ENCODE measurements at regions not wholly inside any gene's neighbourhood (a gene's known extent, or its start where the extent isn't known, plus 50 kb on each side); places are given as distances from the start of the nearest gene placed in this dataset.
"Not testable (repeated sequence)": the region's sequence is repeated elsewhere in the genome, so short reads cannot be mapped to it uniquely, and the experiment has no call there.

DNA sequence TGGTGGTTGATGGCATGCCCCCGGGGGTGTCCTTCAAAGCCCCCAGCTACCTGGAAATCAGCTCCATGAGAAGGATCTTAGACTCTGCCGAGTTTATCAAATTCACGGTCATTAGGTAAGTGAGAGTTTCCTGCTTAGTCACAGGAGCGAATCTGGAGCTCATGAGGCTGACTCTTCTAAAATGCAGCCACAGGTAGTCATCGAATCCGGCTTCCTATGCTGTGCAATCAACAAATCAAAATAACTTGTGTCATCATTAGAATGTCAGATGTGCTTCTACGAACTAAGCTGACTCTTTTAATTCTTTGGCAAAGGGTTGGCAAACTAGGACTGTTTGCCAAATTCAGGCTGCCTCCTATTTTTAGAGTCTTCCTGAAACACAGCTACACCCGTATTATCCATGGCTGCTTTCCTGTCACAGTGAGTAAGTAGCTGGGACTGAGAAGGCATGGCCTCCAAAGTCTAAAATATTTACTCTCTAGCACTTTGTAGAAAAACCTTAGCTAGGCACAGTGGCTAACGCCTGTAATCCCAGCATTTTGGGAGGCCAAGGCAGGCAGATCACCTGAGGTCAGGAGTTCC lies 108.0 kb downstream of the NSUN5 start:
- not testable (repeated sequence) for H3K27ac ChIP-seq; DNase-seq; H3K27me3 ChIP-seq (ENCODE audit: insufficient read depth, low read depth, severe bottlenecking); H3K9me3 ChIP-seq (ENCODE audit: severe bottlenecking); H3K4me3 ChIP-seq (ENCODE audit: low read depth, low read length); H3K36me3 ChIP-seq

DNA sequence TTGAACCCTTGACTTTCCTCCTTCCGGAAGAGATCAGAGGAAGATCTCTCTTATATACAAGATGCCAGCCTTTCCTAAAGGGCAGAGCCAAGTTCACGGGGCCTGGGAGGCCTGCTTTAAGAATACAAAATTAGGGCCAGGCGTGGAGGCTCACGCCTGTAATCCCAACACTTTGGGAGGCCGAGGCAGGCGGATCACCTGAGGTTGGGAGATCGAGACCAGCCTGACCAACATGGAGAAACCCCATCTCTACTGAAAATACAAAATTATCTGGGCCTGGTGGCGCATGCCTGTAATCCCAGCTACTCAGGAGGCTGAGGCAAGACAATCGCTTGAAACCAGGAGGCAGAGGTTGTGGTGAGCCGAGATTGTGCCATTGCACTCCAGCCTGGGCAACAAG lies 108.2 kb upstream of the SPDYE9 start:
- not testable (repeated sequence) for H3K27ac ChIP-seq; H3K36me3 ChIP-seq; H3K27me3 ChIP-seq (ENCODE audit: insufficient read depth, low read depth, severe bottlenecking); H3K4me3 ChIP-seq (ENCODE audit: low read depth, low read length); DNase-seq; H3K9me3 ChIP-seq (ENCODE audit: severe bottlenecking)

DNA sequence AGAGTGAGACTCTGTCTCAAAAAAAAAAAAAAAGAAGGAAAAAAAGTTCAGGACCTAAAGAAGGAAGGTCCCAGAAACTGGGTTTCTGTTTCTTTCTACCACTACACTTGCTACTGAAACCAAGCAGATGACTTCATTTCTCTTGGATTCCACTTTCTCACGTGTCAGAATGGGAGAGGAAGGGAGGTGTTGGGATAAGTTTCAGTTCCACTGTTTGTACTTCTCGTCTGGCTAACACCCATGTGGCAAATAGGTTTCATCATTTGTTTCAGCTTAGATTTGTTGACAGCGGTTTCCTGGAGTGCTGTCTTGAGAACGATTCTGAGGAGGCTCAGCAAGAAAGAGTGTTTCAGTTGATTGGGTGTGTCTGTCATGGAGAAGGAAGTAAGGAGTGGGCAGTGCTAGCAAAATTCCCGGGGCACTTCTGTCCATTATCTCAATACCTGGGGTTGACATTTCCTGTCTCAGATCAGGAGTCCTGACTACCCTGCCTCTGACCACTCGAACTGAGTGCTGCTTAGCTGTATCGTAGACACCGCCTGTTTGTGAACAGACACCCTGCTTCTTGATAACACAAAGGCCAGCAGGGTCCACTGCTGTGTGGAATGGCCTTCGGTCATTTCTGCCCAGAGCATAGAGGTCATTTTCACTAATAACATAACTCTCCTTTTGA lies 104.8 kb upstream of the SPDYE9 start:
- H3K4me3 ChIP-seq (ENCODE audit: low read depth, low read length); H3K36me3 ChIP-seq; H3K27ac ChIP-seq; H3K27me3 ChIP-seq (ENCODE audit: insufficient read depth, low read depth, severe bottlenecking); DNase-seq; H3K9me3 ChIP-seq (ENCODE audit: severe bottlenecking): not testable (repeated sequence)

DNA sequence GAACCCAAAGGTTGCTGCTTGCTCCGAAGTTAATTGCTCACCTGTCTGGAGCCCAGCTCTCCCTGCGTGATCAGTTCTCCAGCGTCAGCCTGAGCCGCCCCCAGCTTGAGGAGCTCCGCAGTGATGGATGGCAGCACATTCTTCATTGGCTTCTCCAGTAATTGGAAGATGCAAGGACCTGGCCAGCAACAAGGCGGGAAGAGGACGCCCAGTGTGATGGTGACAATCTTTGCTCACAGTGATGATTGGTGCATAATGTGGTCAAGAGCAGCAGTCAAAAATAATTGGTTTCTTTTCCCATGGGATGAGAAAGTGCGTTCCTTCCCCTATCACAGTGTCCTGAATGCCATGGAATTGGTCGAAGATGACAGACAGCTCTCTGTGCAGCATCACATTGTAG lies 102.4 kb upstream of the SPDYE9 start:
- H3K9me3 ChIP-seq (ENCODE audit: severe bottlenecking); H3K27me3 ChIP-seq (ENCODE audit: insufficient read depth, low read depth, severe bottlenecking); DNase-seq; H3K27ac ChIP-seq; H3K4me3 ChIP-seq (ENCODE audit: low read depth, low read length); H3K36me3 ChIP-seq: not testable (repeated sequence)

DNA sequence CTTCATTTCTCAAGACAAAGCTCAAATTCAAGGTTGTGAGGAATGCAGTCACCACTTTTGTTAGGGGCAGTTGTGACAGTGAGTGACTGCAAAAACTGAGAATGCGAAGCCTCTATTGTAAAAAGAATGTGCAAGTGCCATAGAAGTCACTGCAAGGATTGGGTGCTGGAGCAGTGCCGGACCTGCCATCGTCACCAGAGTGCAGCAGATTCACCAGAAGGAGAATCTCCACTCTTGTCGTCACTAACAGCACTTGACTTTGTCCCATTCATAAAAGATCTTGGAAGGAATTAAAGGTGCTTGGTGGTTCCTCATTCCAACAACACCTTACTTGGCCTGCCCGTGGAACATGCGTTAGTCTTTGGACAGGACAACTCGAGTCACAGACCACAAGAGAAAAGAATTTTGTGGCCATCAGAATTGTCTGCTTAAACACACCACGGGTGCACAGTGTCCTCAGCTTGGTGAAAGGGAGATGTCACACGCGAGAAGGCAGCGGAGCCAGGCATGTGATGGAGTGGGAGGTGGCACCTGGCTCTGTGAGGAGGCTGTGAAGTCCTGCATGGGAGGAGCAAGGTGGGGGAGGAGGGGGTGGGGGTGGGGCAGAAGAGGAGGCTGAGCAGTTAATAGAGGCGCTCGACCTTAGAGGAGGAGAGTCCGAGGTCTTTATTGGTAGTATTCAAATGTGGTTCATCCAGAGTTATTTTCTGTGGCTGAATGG lies 100.9 kb upstream of the SPDYE9 start:
- not testable (repeated sequence) for H3K27me3 ChIP-seq (ENCODE audit: insufficient read depth, low read depth, severe bottlenecking); DNase-seq; H3K36me3 ChIP-seq; H3K9me3 ChIP-seq (ENCODE audit: severe bottlenecking); H3K27ac ChIP-seq; H3K4me3 ChIP-seq (ENCODE audit: low read depth, low read length)

DNA sequence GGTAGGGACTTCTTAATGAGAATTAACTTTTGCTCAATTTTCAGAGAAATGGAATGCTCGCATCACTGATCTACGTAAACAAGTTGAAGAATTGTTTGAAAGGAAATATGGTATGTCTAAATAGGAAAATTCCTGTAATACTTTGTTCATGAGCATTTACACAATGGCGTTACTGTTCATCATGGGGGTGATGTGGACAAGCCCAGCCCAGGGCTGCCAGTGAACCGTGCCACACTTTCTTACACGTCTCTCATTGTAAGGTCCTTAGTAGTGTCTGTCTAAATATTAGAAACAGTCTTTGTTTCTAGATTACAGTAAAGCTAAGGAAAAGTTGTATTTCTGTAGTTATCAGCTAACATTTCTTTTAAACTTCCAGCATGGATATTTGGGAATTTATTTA lies 91.0 kb upstream of the SPDYE9 start:
- H3K27me3 ChIP-seq (ENCODE audit: insufficient read depth, low read depth, severe bottlenecking); H3K27ac ChIP-seq; H3K4me3 ChIP-seq (ENCODE audit: low read depth, low read length); H3K36me3 ChIP-seq; H3K9me3 ChIP-seq (ENCODE audit: severe bottlenecking); DNase-seq: not testable (repeated sequence)

DNA sequence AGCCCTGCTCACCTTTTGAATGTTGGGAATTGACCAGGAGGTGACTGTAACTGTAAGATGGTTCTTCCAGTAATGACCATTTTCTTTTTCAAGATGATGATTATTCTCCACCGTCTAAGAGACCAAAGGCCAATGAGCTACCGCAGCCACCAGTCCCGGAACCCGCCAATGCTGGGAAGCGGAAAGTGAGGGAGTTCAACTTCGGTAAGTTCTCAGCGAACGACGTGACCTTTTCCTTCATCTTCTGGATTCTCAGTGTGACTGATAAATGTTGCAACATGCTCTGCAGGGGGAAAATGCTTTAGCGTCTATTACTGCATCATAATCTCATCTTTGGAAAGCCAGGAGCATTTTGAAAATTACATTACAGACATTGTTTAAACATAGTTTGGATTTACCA lies 89.5 kb upstream of the SPDYE9 start:
- not testable (repeated sequence) for DNase-seq; H3K27ac ChIP-seq; H3K27me3 ChIP-seq (ENCODE audit: insufficient read depth, low read depth, severe bottlenecking); H3K9me3 ChIP-seq (ENCODE audit: severe bottlenecking); H3K4me3 ChIP-seq (ENCODE audit: low read depth, low read length); H3K36me3 ChIP-seq

DNA sequence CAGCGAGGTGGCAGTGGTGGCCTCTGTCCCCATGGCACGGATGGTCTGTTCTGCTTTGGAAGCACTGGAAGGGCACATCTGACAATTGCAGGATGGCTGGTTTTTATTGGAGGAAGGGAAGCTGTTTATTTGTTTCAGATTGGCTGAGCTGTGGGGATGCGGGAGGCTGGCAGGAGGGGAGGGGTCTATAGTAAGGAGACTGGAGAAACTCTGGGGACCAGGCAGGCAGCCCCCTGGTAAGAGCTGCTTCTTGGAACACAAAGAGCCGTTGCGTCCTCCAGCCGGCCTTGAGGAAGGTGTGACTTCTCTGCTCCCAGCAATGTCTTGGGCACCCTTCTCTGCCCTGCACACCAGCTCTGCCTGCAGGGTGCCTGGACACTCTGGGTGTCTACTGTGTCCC lies 85.1 kb upstream of the SPDYE9 start:
- not testable (repeated sequence) for H3K27ac ChIP-seq; H3K36me3 ChIP-seq; H3K4me3 ChIP-seq (ENCODE audit: low read depth, low read length); H3K9me3 ChIP-seq (ENCODE audit: severe bottlenecking); DNase-seq; H3K27me3 ChIP-seq (ENCODE audit: insufficient read depth, low read depth, severe bottlenecking)

DNA sequence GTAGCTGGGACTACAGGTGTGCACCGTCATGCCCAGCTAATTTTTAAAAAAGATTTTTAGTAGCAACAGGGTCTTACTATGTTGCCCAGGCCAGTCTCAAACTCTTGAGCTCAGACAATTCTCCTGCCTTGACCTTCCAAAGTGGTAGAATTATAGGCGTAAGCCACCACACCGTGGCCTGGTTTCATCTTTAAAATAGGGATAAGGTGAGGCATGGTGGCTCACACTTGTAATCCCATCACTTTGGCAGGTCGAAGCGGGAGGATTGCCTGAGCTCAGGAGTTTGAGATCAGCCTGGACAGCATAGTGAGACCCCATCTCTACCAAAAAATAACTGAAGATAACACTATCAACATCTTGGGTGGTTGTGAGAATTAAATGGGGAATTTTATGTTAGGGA lies 84.6 kb upstream of the SPDYE9 start:
- not testable (repeated sequence) for H3K27ac ChIP-seq; H3K36me3 ChIP-seq; DNase-seq; H3K4me3 ChIP-seq (ENCODE audit: low read depth, low read length); H3K9me3 ChIP-seq (ENCODE audit: severe bottlenecking); H3K27me3 ChIP-seq (ENCODE audit: insufficient read depth, low read depth, severe bottlenecking)

DNA sequence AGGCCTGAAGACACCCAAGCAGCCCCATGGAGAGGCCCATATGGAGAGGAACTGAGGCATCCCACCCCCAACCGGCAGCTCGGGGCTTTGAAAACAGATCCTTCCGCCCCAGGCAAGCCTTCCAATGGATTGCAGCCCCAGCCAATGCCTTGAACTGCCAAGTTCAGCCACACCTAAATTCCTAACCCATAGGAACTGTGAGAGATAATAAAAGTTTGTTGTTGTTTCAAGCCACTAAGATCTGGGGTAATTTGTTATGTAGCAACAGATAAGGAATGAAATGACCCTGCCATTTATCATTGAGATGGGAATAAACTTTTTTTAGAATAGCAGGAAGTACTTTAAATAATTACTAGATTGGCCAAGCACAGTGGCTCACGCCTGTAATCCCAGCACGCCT lies 80.3 kb upstream of the SPDYE9 start:
- not testable (repeated sequence) for H3K27me3 ChIP-seq (ENCODE audit: insufficient read depth, low read depth, severe bottlenecking); H3K36me3 ChIP-seq; DNase-seq; H3K27ac ChIP-seq; H3K4me3 ChIP-seq (ENCODE audit: low read depth, low read length); H3K9me3 ChIP-seq (ENCODE audit: severe bottlenecking)

DNA sequence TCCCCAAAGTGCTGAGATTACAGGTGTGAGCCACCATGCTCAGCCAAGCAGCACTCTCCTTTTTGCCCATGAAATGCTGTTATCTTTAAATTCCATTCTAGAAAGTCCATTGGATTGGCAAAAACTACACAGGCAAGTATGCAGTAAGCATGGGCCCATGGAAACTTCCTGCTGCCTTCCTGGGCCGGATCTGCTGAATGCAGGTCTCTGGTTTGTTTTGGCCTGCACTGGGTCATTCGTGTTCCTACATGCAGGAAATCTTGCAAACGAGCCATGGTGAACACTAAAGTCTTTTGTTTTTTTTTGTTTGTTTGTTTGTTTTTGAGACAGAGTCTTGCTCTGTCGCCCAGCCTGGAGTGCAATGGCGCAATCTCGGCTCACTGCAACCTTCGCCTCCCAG lies 76.8 kb upstream of the SPDYE9 start:
- not testable (repeated sequence) for H3K27me3 ChIP-seq (ENCODE audit: insufficient read depth, low read depth, severe bottlenecking); H3K4me3 ChIP-seq (ENCODE audit: low read depth, low read length); DNase-seq; H3K36me3 ChIP-seq; H3K9me3 ChIP-seq (ENCODE audit: severe bottlenecking); H3K27ac ChIP-seq

DNA sequence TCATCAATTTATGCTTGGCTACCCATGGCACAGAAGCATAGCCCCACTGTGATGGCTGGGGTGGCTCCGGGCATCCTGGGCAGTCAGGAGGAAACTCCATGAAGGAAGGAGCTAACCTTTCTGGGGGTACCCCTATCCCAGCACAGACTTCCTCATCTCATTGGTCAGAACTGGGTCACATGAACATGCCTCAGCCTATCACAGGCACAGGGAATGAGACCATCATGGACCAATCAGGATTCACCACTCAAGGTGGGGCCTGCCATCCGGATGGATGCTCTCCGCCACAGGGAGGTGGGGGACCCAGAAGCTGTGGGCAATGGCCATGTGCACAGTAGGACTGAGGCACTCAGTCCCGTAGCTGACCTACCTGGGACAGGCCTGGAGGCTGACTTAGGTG lies 75.9 kb upstream of the SPDYE9 start:
- H3K36me3 ChIP-seq; H3K27ac ChIP-seq; DNase-seq; H3K4me3 ChIP-seq (ENCODE audit: low read depth, low read length); H3K9me3 ChIP-seq (ENCODE audit: severe bottlenecking); H3K27me3 ChIP-seq (ENCODE audit: insufficient read depth, low read depth, severe bottlenecking): not testable (repeated sequence)

DNA sequence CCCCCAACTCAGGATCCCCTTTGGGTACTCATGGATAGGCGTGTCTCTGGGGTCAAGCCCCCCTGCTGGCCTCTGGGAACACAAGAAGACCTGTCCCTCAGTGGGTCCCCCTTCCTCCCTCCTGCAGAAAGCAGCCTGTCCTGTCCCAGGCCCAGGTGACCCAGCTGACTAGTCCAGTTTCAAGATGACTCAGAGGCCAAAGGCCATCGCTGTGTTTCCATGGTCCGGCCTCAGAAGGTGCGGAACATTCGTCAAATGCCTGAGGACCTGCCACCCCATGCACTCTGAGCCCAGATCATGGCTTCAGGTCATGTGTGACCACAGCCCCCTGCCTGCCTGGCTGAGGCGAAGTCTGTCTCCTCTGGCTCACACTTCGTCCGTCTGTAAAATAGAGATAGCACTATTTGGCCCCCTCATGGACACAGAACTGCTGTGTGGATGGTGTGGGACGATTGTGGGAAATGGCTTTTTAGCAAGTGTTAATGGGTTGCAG lies 71.4 kb upstream of the SPDYE9 start:
- H3K9me3 ChIP-seq (ENCODE audit: severe bottlenecking); H3K36me3 ChIP-seq; H3K27me3 ChIP-seq (ENCODE audit: insufficient read depth, low read depth, severe bottlenecking); H3K27ac ChIP-seq; H3K4me3 ChIP-seq (ENCODE audit: low read depth, low read length); DNase-seq: not testable (repeated sequence)

DNA sequence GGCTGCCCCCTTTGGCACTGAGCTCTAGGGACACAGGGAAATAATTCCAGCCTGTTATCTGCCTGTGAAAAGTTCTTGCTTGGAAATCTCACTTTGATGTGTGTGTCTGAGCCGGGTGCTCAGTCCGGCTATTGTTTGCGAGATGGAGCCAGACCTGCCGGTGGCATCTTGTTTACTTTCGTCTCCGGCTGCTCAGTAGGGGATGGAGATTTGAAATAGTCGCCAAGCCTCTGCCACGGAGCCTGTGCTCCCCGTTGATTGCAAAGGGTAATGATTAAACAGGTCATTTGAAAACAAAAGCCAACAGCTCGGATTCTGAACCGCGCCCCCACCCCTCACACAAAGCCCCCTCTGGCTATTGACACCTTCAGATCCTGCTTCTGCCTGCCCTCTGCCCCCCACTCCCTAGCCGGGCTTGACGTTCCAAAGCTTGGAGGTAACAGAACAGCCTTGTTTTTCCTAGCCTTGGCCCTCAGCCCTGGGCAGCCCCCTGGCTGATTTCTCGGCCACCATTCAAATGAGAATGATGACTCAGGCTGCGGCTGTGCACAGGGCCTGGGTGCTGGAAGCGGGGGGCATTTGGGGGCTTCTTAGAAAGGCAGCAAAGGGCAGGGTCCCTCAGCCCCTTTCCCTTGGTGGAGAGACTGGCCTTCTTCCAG lies 70.8 kb upstream of the SPDYE9 start:
- DNase-seq; H3K36me3 ChIP-seq; H3K27me3 ChIP-seq (ENCODE audit: insufficient read depth, low read depth, severe bottlenecking); H3K4me3 ChIP-seq (ENCODE audit: low read depth, low read length); H3K9me3 ChIP-seq (ENCODE audit: severe bottlenecking); H3K27ac ChIP-seq: not testable (repeated sequence)
